ENCODE measurements at regions not wholly inside any gene's neighbourhood (a gene's known extent, or its start where the extent isn't known, plus 50 kb on each side); places are given as distances from the start of the nearest gene placed in this dataset.
A peak's percentile ranks its signal among the peaks of the same experiment; 100 is the strongest.

DNA sequence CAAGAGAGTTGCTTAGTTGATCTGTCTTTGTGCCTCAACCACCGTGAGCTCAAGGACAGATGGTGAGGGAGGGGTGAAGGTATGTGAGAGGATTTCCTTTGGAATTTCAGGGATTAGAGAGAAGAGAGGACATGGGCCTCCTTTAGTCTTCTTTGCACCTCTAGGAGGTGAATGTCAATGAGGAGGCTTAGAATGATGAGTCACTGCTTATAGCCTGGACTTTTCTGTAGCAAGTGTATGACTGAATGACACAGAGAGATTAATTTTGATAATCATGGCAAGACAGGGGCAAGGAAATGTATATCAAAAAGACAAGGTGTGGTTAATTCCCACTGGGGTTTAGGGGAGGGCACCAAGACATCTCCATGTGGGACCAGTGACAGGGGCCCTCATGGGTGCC lies 947.3 kb upstream of the TENM4 start:
- Histone ChIP-seq H3K9me2 (replicated peaks; ENCODE audit: insufficient read depth) (no peaks in the 10 kb centered on the region), H2AFZ (no peak overlapping the region), H3K27ac (no peak overlapping the region), H3K79me2 (no peaks in the 10 kb centered on the region), H3K4me1 (ENCODE audit: insufficient read depth) (no peaks in the 10 kb centered on the region), H4K20me1 (ENCODE audit: insufficient read depth, poor library complexity, severe bottlenecking) (no peaks in the 10 kb centered on the region), H3K9me3 (ENCODE audit: low read depth) (no peaks in the 10 kb centered on the region), H3K36me3 (replicated peaks; ENCODE audit: insufficient read depth, low read depth) (no peaks in the 10 kb centered on the region), H3K4me2 (no peak overlapping the region), H3K27me3 (no peaks in the 10 kb centered on the region), H3K4me3 (no peak overlapping the region)
- TF ChIP-seq EZH2phosphoT487 (IDR thresholded peaks at IDR 0.05; ENCODE audit: low read depth, severe bottlenecking, unreplicated experiment) (no peak), EZH2 (IDR thresholded peaks at IDR 0.05; ENCODE audit: borderline replicate concordance) (no peak)
- TF ChIP-seq, protein P1, sequence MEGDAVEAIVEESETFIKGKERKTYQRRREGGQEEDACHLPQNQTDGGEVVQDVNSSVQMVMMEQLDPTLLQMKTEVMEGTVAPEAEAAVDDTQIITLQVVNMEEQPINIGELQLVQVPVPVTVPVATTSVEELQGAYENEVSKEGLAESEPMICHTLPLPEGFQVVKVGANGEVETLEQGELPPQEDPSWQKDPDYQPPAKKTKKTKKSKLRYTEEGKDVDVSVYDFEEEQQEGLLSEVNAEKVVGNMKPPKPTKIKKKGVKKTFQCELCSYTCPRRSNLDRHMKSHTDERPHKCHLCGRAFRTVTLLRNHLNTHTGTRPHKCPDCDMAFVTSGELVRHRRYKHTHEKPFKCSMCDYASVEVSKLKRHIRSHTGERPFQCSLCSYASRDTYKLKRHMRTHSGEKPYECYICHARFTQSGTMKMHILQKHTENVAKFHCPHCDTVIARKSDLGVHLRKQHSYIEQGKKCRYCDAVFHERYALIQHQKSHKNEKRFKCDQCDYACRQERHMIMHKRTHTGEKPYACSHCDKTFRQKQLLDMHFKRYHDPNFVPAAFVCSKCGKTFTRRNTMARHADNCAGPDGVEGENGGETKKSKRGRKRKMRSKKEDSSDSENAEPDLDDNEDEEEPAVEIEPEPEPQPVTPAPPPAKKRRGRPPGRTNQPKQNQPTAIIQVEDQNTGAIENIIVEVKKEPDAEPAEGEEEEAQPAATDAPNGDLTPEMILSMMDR (IDR thresholded peaks at IDR 0.05; ENCODE audit: poor library complexity) = no peak
- WGBS (ENCODE audit: low lambda C conversion rate, missing lambda C conversion rate) = 39% methylated on average over 1 of the region's 1 CpG
- DNase-seq (ENCODE audit: low spot score) = peak; percentile 10

DNA sequence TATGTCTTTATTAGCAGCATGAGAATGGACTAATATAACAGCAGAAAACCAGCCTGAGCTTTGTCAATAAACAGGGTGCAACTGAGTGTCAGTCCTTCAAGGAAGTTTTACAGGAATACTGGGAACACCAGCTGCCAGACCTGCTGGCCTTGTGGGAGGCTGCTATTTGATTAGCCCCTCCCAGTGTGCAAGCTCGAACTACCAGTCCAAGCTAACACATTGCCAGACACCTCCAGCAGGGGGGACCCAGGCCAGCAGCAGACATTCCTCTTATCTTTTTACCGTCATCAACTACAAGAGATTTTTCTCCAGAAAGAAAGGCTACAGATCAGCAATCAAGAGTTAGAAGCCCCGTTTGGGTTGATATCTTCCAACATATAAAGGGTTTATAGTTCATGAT lies 942.8 kb upstream of the TENM4 start:
- no peaks in the 10 kb centered on the region for H3K27me3 ChIP-seq
- no peaks in the 10 kb centered on the region for H4K20me1 ChIP-seq (ENCODE audit: insufficient read depth, poor library complexity, severe bottlenecking)
- peak; percentile 44 for DNase-seq (ENCODE audit: low spot score)
- no peaks in the 10 kb centered on the region for H3K79me2 ChIP-seq
- TF ChIP-seq EZH2 (IDR thresholded peaks at IDR 0.05; ENCODE audit: borderline replicate concordance) = no peak
- TF ChIP-seq, protein P1 (IDR thresholded peaks at IDR 0.05; ENCODE audit: poor library complexity) = peak; percentile 17
- H2AFZ ChIP-seq = no peak overlapping the region
- H3K9me3 ChIP-seq (ENCODE audit: low read depth) = no peaks in the 10 kb centered on the region
- no peaks in the 10 kb centered on the region for H3K36me3 ChIP-seq (replicated peaks; ENCODE audit: insufficient read depth, low read depth)
- no peak overlapping the region for H3K4me3 ChIP-seq
- 20% methylated on average over 3 of the region's 3 CpGs for WGBS (ENCODE audit: low lambda C conversion rate, missing lambda C conversion rate)
- H3K27ac ChIP-seq = no peak overlapping the region
- no peak overlapping the region for H3K4me2 ChIP-seq
- H3K9me2 ChIP-seq (replicated peaks; ENCODE audit: insufficient read depth) = no peaks in the 10 kb centered on the region
- H3K4me1 ChIP-seq (ENCODE audit: insufficient read depth) = peaks cover 3% of the 10 kb centered on the region

GRCh38 chr11:80379620-80380278 lies 938.9 kb upstream of the TENM4 start:
- Histone ChIP-seq H4K20me1 (ENCODE audit: insufficient read depth, poor library complexity, severe bottlenecking) (no peaks in the 10 kb centered on the region), H3K36me3 (replicated peaks; ENCODE audit: insufficient read depth, low read depth) (no peaks in the 10 kb centered on the region), H3K9me2 (replicated peaks; ENCODE audit: insufficient read depth) (no peaks in the 10 kb centered on the region), H3K27me3 (no peaks in the 10 kb centered on the region), H2AFZ (no peak overlapping the region), H3K4me3 (no peak overlapping the region), H3K27ac (peak overlapping the region; percentile 36), H3K79me2 (no peaks in the 10 kb centered on the region), H3K4me1 (ENCODE audit: insufficient read depth) (peaks cover 3% of the 10 kb centered on the region), H3K9me3 (ENCODE audit: low read depth) (no peaks in the 10 kb centered on the region), H3K4me2 (no peak overlapping the region)
- 93% methylated on average over 1 of the region's 1 CpG for WGBS (ENCODE audit: low lambda C conversion rate, missing lambda C conversion rate)
- TF ChIP-seq EZH2phosphoT487 (IDR thresholded peaks at IDR 0.05; ENCODE audit: low read depth, severe bottlenecking, unreplicated experiment) (no peak), EZH2 (IDR thresholded peaks at IDR 0.05; ENCODE audit: borderline replicate concordance) (no peak)
- TF ChIP-seq, protein P1 (IDR thresholded peaks at IDR 0.05; ENCODE audit: poor library complexity) = no peak
- DNase-seq (ENCODE audit: low spot score) = no peak
